NT2/D1 (cell line): ENCODE measurements at regions not wholly inside any gene's neighbourhood (a gene's known extent, or its start where the extent isn't known, plus 50 kb on each side); places are given as distances from the start of the nearest gene placed in this dataset.

ENCODE experiments used
- SUZ12 ChIP-seq: IDR thresholded peaks from 2 replicates; pipeline ENCODE4 v1.6.1; 2011; ENCODE audit not compliant: insufficient read length, insufficient read depth; ENCODE audit errors: extremely low read depth
- YY1 ChIP-seq: IDR thresholded peaks from 2 replicates; pipeline ENCODE4 v1.6.1; 2011; ENCODE audit not compliant: insufficient read length, insufficient read depth
- ZNF274 ChIP-seq: IDR thresholded peaks from 2 replicates; pipeline ENCODE4 v1.6.1; 2011; ENCODE audit warnings: mild to moderate bottlenecking, low read depth, low read length

DNA sequence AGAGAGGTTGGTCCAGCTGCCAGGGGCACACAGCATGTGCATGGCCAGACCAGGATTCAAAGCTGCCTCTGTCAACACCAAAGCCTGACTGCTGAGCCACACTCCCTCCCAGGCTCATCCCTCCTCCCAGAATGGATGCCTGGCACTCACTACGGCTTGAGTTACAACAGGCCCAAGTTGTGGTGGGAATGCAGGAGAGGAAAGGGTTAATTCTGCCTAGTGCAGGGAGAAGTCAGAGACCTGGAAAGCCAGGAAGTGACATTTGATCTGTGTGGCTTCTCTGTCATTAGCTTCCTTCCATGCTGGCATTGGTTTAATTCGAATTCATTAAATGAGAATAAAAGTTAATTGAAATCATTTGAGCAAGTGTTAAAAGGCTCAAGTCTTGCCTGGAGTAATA lies 150.0 kb downstream of the NSG2 start:
- TF ChIP-seq ZNF274, result no peak
- no peak for TF ChIP-seq YY1
- no peak for TF ChIP-seq SUZ12
